ENCODE measurements at regions not wholly inside any gene's neighbourhood (a gene's known extent, or its start where the extent isn't known, plus 50 kb on each side); places are given as distances from the start of the nearest gene placed in this dataset.

- no peak for DNase-seq
Observed at GRCh38 chr2:19232312-19232711, 126.1 kb downstream of the OSR1 start.

- no peak for DNase-seq
Observed at GRCh38 chr2:19231625-19232024, 126.8 kb downstream of the OSR1 start.

GRCh38 chr2:19230626-19231025 is 127.8 kb downstream of the OSR1 start:
- no peak for DNase-seq

- no peak for DNase-seq
Observed at GRCh38 chr2:19228715-19229114, 129.7 kb downstream of the OSR1 start.

- no peak for DNase-seq
Observed at GRCh38 chr2:19228181-19228593, 130.2 kb downstream of the OSR1 start.

GRCh38 chr2:19226871-19227270 is 131.6 kb downstream of the OSR1 start:
- DNase-seq = no peak

- no peak for DNase-seq
Observed at GRCh38 chr2:19226386-19226785, 132.0 kb downstream of the OSR1 start.

GRCh38 chr2:19225931-19226330 is 132.5 kb downstream of the OSR1 start:
- DNase-seq = no peak

GRCh38 chr2:19225126-19225525 is 133.3 kb downstream of the OSR1 start:
- no peak for DNase-seq

- no peak for DNase-seq
Observed at GRCh38 chr2:19224486-19224885, 133.9 kb downstream of the OSR1 start.

GRCh38 chr2:19224011-19224410 is 134.4 kb downstream of the OSR1 start:
- no peak for DNase-seq

- DNase-seq = no peak
Observed at GRCh38 chr2:19219060-19219459, 139.4 kb downstream of the OSR1 start.

- DNase-seq = no peak
Observed at GRCh38 chr2:19218166-19218565, 140.3 kb downstream of the OSR1 start.

- DNase-seq = no peak
Observed at GRCh38 chr2:19216676-19217602, 141.5 kb downstream of the OSR1 start.

GRCh38 chr2:19216238-19216637 is 142.2 kb downstream of the OSR1 start:
- DNase-seq = no peak

- DNase-seq = no peak
Observed at GRCh38 chr2:19214682-19215391, 143.6 kb downstream of the OSR1 start.

- no peak for DNase-seq
Observed at GRCh38 chr2:19209575-19210341, 148.7 kb downstream of the OSR1 start.

- DNase-seq = no peak
Observed at GRCh38 chr2:19208479-19209199, 149.8 kb downstream of the OSR1 start.

- no peak for DNase-seq
Observed at GRCh38 chr2:19207452-19207851, 151.0 kb downstream of the OSR1 start.

- DNase-seq = no peak
Observed at GRCh38 chr2:19205983-19206533, 152.4 kb downstream of the OSR1 start.

GRCh38 chr2:19203866-19204265 is 154.6 kb downstream of the OSR1 start:
- no peak for DNase-seq

- DNase-seq = no peak
Observed at GRCh38 chr2:19201911-19202462, 156.4 kb downstream of the OSR1 start.
